ENCODE measurements at regions not wholly inside any gene's neighbourhood (a gene's known extent, or its start where the extent isn't known, plus 50 kb on each side); places are given as distances from the start of the nearest gene placed in this dataset.

GRCh38 chr7:24192691-24193090 is 91.3 kb upstream of the NPY start:
- no peak overlapping the region for H3K4me3 ChIP-seq (ENCODE audit: low read depth, low read length)
- TF ChIP-seq CTCF (conservative IDR thresholded peaks at IDR 0.05; ENCODE audit: low read depth, low read length): no peak
- DNase-seq (ENCODE audit: low read depth): no peak

GRCh38 chr7:24197852-24198251 is 86.1 kb upstream of the NPY start:
- peak; percentile 6 for DNase-seq (ENCODE audit: low read depth)
- no peak overlapping the region for H3K4me3 ChIP-seq (ENCODE audit: low read depth, low read length)
- TF ChIP-seq CTCF (conservative IDR thresholded peaks at IDR 0.05; ENCODE audit: low read depth, low read length): no peak

GRCh38 chr7:24199978-24200377 is 84.0 kb upstream of the NPY start:
- no peak for TF ChIP-seq CTCF (conservative IDR thresholded peaks at IDR 0.05; ENCODE audit: low read depth, low read length)
- H3K4me3 ChIP-seq (ENCODE audit: low read depth, low read length): no peak overlapping the region
- DNase-seq (ENCODE audit: low read depth): no peak

GRCh38 chr7:24200407-24200966 is 83.5 kb upstream of the NPY start:
- no peak overlapping the region for H3K4me3 ChIP-seq (ENCODE audit: low read depth, low read length)
- no peak for DNase-seq (ENCODE audit: low read depth)
- TF ChIP-seq CTCF (conservative IDR thresholded peaks at IDR 0.05; ENCODE audit: low read depth, low read length): no peak

GRCh38 chr7:24201226-24201625 is 82.8 kb upstream of the NPY start:
- DNase-seq (ENCODE audit: low read depth): no peak
- TF ChIP-seq CTCF (conservative IDR thresholded peaks at IDR 0.05; ENCODE audit: low read depth, low read length): no peak
- H3K4me3 ChIP-seq (ENCODE audit: low read depth, low read length): no peak overlapping the region

- DNase-seq (ENCODE audit: low read depth): no peak
- no peak for TF ChIP-seq CTCF (conservative IDR thresholded peaks at IDR 0.05; ENCODE audit: low read depth, low read length)
Measured at GRCh38 chr7:24212073-24212472, 71.9 kb upstream of the NPY start.

GRCh38 chr7:24213311-24213710 is 70.7 kb upstream of the NPY start:
- H3K4me3 ChIP-seq (ENCODE audit: low read depth, low read length): no peak overlapping the region
- TF ChIP-seq CTCF (conservative IDR thresholded peaks at IDR 0.05; ENCODE audit: low read depth, low read length): no peak
- DNase-seq (ENCODE audit: low read depth): no peak

More at GRCh38 chr7:24212073-24212472, 71.9 kb upstream of the NPY start:
- no peak overlapping the region for H3K4me3 ChIP-seq (ENCODE audit: low read depth, low read length)

Measured in epithelial cell of proximal tubule (primary cell).